ENCODE measurements at regions not wholly inside any gene's neighbourhood (a gene's known extent, or its start where the extent isn't known, plus 50 kb on each side); places are given as distances from the start of the nearest gene placed in this dataset.
A peak's percentile ranks its signal among the peaks of the same experiment; 100 is the strongest.

DNA sequence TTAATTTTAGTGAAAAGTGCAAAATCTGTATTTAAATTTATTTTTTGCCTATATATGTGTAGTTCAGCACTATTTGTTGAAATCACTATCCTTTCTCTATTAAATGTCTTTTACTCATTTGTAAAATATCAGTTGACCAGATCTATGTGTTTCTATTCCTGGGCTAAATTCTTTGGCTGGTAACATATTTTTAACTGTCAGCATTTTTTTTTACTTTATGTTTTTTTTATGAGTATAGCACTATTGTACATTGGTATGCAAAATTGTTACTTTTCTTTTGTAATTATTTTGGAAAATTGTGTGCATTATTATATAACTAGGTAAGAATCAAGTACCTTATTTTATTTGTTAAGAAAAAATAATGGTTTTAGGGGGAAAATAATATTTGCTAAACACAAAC, 582.8 kb upstream of the ADGRB3 start:
- ATAC-seq (no peak), DNase-seq (no peak)
- no peak overlapping the region for H3K4me3 Mint-ChIP-seq
- peaks cover 4% of the 10 kb centered on the region for H3K9me3 ChIP-seq (ENCODE audit: control insufficient read depth, low read length, poor library complexity, severe bottlenecking)
- H3K27ac Mint-ChIP-seq = no peak overlapping the region
- H3K36me3 Mint-ChIP-seq (ENCODE audit: low read depth) = no peaks in the 10 kb centered on the region
- H3K4me1 Mint-ChIP-seq = no peaks in the 10 kb centered on the region
- H3K27me3 Mint-ChIP-seq = no peaks in the 10 kb centered on the region

DNA sequence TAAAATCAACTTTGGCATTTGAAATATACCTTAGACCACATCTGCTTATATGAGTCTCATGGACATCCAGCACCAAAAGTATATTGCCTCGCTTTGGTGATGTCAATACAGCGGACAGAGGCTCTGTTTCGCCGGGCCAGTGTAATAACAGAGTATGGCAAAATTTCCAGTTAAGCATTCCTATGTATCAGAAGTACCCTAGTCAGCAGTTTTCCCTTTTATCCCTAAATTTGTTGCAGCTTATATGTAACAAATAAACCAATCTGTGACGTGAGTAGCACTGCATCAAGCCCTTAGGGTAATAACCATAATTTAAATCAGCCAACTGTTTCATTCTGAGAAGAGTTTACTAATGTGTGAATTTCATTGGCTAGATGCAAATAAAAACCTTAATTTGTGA, 585.5 kb upstream of the ADGRB3 start:
- no peaks in the 10 kb centered on the region for H3K9me3 ChIP-seq (ENCODE audit: control insufficient read depth, low read length, poor library complexity, severe bottlenecking)
- ATAC-seq (no peak), DNase-seq (no peak)
- Mint-ChIP-seq H3K4me1 (no peaks in the 10 kb centered on the region), H3K4me3 (no peak overlapping the region), H3K27me3 (no peaks in the 10 kb centered on the region), H3K36me3 (ENCODE audit: low read depth) (no peaks in the 10 kb centered on the region), H3K27ac (no peak overlapping the region)

DNA sequence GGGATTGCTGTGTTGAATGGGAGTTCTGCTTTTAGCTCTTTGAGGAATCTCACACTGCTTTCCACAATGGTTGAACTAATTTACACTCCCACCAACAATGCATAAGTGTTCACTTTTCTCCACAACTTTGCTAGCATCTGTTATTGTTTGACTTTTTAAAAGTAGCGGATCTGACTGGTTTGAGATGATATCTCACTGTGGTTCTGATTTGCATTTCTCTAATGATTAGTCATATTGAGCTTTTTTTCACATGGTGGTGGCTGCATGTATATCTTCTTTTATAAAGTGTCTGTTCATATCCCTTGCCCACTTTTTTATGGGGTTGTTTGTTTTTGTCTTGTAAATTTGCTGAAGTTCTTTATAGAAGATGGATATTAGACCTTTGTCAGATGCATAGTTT, 588.3 kb upstream of the ADGRB3 start:
- H3K4me1 Mint-ChIP-seq = no peaks in the 10 kb centered on the region
- no peak overlapping the region for H3K4me3 Mint-ChIP-seq
- H3K27ac Mint-ChIP-seq = no peak overlapping the region
- H3K36me3 Mint-ChIP-seq (ENCODE audit: low read depth) = no peaks in the 10 kb centered on the region
- DNase-seq (no peak), ATAC-seq (no peak)
- no peaks in the 10 kb centered on the region for H3K27me3 Mint-ChIP-seq
- no peaks in the 10 kb centered on the region for H3K9me3 ChIP-seq (ENCODE audit: control insufficient read depth, low read length, poor library complexity, severe bottlenecking)

DNA sequence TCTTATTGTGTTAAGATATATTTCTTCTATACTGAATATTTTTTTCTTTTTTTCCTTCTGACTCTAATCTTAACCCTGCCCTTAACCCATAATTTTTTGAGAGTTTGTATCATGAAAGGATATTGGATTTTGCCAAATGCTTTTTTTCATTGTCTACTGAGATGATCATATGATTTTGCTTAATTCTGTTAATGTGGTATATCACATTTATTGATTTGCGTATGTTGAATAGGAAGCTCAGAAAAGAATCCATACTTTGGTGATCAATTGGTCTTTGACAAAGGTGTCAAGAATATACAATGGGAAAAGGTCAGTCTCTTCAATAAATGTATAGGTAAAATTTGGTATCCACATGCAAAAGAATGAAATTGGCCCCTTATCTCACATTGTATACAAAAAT, 588.8 kb upstream of the ADGRB3 start:
- DNase-seq (no peak), ATAC-seq (no peak)
- H3K36me3 Mint-ChIP-seq (ENCODE audit: low read depth) = no peaks in the 10 kb centered on the region
- no peak overlapping the region for H3K4me3 Mint-ChIP-seq
- H3K27me3 Mint-ChIP-seq = no peaks in the 10 kb centered on the region
- no peaks in the 10 kb centered on the region for H3K9me3 ChIP-seq (ENCODE audit: control insufficient read depth, low read length, poor library complexity, severe bottlenecking)
- no peak overlapping the region for H3K27ac Mint-ChIP-seq
- H3K4me1 Mint-ChIP-seq = no peaks in the 10 kb centered on the region

DNA sequence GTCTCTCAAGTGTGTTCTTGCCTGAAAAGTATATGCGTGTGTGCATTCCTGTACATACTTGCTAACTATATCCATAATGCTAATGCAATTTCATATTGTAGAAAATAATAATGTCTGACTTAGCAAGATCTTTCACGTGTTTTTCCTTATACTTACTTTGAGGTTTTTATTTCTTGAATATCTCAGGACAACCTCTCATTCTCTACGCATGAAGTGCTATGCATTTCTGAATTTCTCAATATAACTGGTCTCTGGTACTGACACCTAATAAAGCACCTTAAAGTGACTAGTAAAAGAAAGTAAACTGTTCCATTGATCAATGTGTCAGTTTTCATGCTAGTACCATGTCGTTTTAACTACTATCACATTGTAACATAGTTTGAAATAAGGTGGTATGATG, 589.9 kb upstream of the ADGRB3 start:
- no peak overlapping the region for H3K4me3 Mint-ChIP-seq
- DNase-seq (no peak), ATAC-seq (no peak)
- H3K27me3 Mint-ChIP-seq = no peaks in the 10 kb centered on the region
- no peaks in the 10 kb centered on the region for H3K9me3 ChIP-seq (ENCODE audit: control insufficient read depth, low read length, poor library complexity, severe bottlenecking)
- H3K27ac Mint-ChIP-seq = no peak overlapping the region
- H3K4me1 Mint-ChIP-seq = no peaks in the 10 kb centered on the region
- H3K36me3 Mint-ChIP-seq (ENCODE audit: low read depth) = no peaks in the 10 kb centered on the region

DNA sequence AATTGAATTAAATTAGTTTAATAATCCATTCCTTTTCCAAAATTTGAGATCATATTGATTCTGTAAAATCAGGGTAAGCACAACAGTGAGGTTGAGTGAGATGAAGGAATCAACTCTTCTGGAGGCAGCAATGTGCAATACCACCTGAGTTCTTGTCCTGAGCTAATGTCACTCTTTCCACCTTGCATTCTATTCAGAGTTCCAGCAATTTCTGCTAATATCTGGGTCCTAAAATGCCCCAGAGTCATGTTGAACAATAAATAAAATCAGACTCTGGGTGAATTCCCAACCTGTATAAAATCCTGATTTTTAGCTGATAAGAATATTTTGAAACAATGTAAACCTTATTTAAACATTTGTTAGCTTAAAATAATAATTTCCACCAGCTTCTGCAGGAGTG, 590.8 kb upstream of the ADGRB3 start:
- H3K36me3 Mint-ChIP-seq (ENCODE audit: low read depth) = no peaks in the 10 kb centered on the region
- no peaks in the 10 kb centered on the region for H3K27me3 Mint-ChIP-seq
- DNase-seq (no peak), ATAC-seq (no peak)
- H3K27ac Mint-ChIP-seq = no peak overlapping the region
- no peaks in the 10 kb centered on the region for H3K9me3 ChIP-seq (ENCODE audit: control insufficient read depth, low read length, poor library complexity, severe bottlenecking)
- no peak overlapping the region for H3K4me3 Mint-ChIP-seq
- no peaks in the 10 kb centered on the region for H3K4me1 Mint-ChIP-seq

DNA sequence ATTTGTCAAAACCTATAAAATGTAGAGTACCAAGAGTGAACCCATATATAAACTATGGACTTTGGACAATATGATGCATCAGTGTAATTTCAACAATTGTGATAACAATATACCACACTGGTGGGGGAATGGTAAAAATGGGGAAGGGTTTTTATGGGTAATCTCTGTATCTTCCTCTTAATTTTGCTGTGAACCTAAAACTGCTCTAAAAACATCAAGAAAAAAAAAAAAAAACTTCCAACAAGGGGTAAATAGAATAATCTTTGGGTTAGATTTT, 592.0 kb upstream of the ADGRB3 start:
- H3K27ac Mint-ChIP-seq = no peak overlapping the region
- DNase-seq (no peak), ATAC-seq (no peak)
- no peaks in the 10 kb centered on the region for H3K9me3 ChIP-seq (ENCODE audit: control insufficient read depth, low read length, poor library complexity, severe bottlenecking)
- no peaks in the 10 kb centered on the region for H3K36me3 Mint-ChIP-seq (ENCODE audit: low read depth)
- H3K27me3 Mint-ChIP-seq = no peaks in the 10 kb centered on the region
- H3K4me1 Mint-ChIP-seq = no peaks in the 10 kb centered on the region
- no peak overlapping the region for H3K4me3 Mint-ChIP-seq

DNA sequence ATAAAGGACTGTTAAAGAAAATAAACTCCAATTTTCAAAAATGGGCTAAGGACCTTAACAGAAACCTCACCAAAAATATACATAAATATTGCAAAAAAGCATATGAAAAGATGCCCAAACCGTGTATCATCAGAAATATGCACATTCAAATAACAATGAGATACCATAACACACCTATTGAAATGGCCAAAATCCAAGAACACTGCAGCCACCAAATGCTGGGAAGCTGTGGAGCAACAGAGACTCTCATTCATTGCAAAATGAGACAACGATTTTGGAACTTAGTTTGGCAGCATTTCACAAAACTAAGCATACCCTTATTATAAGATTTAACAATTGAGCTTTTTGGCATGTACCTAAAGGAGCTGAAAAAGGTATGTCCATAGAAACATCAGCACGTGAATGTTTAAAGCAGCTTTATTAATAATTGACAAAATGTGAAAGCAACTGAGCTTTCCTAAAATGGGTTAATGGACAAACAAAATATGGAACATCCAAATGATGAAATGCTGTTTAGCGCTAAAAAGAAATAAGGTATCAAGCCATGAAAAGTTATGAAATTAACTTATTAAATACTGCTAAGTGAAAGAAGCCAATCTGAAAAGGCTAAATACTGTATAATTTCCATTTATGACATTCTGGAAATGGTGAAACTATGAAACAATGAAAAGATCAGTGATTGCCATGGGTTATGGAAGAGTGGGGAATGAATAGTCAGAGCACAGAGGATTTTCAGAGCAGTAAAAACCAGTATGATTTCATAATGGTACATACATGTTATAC, 592.6 kb upstream of the ADGRB3 start:
- H3K9me3 ChIP-seq (ENCODE audit: control insufficient read depth, low read length, poor library complexity, severe bottlenecking) = no peaks in the 10 kb centered on the region
- ATAC-seq (no peak), DNase-seq (no peak)
- H3K4me3 Mint-ChIP-seq = no peak overlapping the region
- no peaks in the 10 kb centered on the region for H3K27me3 Mint-ChIP-seq
- H3K27ac Mint-ChIP-seq = no peak overlapping the region
- no peaks in the 10 kb centered on the region for H3K4me1 Mint-ChIP-seq
- no peaks in the 10 kb centered on the region for H3K36me3 Mint-ChIP-seq (ENCODE audit: low read depth)

DNA sequence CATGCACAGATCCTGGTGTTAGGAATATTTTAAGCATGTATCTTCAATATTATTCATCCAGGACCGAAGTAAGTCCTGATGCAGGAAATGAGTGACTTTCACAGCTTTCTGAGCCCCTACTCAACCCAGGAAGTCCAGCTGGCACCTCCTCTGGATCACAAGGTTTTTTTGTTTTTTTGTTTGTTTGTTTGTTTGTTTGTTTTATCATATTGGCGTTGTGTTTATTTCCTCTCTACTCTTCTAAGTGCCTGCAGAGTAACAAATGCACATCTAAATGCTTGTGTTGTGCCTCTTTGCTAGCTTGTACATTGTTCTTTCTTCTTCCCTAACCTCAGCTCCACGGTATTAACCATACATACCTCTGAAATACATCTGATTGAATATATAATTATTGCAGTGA, 594.3 kb upstream of the ADGRB3 start:
- H3K27me3 Mint-ChIP-seq = no peaks in the 10 kb centered on the region
- no peak for DNase-seq
- no peak overlapping the region for H3K4me3 Mint-ChIP-seq
- no peak for ATAC-seq
- no peaks in the 10 kb centered on the region for H3K4me1 Mint-ChIP-seq
- no peak overlapping the region for H3K27ac Mint-ChIP-seq
- H3K36me3 Mint-ChIP-seq (ENCODE audit: low read depth) = no peaks in the 10 kb centered on the region
- no peaks in the 10 kb centered on the region for H3K9me3 ChIP-seq (ENCODE audit: control insufficient read depth, low read length, poor library complexity, severe bottlenecking)

DNA sequence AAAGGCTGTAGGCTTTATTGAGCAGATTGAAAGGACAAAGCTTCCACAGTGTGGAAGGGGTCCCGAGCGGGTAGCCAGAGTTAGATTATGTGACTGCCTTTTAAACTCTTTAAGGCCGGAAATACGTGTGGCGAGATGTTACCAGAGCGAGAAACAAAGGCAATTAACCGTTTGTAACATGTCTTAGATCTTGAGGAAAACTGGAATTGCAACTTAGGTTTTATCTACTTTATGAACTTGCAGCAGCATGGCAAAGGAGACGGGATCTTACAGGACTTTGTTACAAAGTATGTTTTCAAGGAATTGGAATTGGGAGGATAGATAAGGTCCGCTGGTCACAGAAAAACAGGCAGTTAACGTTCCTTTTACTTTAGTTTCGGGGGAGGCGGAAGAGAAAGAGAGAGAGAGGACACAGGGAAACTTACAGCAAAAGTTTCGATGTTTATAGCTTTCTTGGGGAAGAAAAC, 594.7 kb upstream of the ADGRB3 start:
- no peaks in the 10 kb centered on the region for H3K9me3 ChIP-seq (ENCODE audit: control insufficient read depth, low read length, poor library complexity, severe bottlenecking)
- ATAC-seq = no peak
- Mint-ChIP-seq H3K36me3 (ENCODE audit: low read depth) (no peaks in the 10 kb centered on the region), H3K4me3 (peak overlapping the region; percentile 4), H3K27me3 (no peaks in the 10 kb centered on the region), H3K27ac (no peak overlapping the region), H3K4me1 (no peaks in the 10 kb centered on the region)
- DNase-seq = no peak

DNA sequence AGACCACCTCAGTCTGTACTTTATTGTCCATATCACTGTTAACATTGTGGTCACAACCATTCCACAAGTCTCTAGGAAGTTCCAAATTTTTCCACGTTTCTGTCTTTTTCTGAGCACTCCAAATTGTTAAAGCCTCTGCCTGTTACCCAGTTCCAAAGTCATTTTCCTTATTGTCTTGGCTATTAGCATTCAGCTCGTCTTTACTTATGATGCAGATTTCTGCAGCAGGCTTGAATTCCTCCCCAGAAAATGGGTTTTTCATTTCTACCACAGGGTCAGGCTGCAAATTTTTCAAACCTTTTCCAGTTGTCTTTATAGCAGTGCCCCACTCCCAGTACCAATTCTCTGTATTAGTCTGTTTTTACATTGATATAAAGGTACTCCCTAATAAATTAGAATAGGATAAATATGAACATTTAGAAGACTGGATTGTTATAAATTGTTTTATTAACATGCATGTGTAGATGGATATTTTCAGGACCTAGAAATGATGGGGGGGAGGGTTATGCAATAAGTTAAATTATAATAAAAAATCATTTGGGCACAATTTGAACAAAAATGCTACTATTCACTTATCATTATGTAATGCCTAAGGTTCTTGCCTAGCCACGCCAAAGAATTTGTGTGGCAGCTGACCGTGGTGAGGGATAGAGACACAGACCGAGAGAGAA, 595.3 kb upstream of the ADGRB3 start:
- H3K4me3 Mint-ChIP-seq = no peak overlapping the region
- no peaks in the 10 kb centered on the region for H3K9me3 ChIP-seq (ENCODE audit: control insufficient read depth, low read length, poor library complexity, severe bottlenecking)
- ATAC-seq (no peak), DNase-seq (no peak)
- no peaks in the 10 kb centered on the region for H3K4me1 Mint-ChIP-seq
- no peaks in the 10 kb centered on the region for H3K27me3 Mint-ChIP-seq
- H3K36me3 Mint-ChIP-seq (ENCODE audit: low read depth) = no peaks in the 10 kb centered on the region
- no peak overlapping the region for H3K27ac Mint-ChIP-seq

DNA sequence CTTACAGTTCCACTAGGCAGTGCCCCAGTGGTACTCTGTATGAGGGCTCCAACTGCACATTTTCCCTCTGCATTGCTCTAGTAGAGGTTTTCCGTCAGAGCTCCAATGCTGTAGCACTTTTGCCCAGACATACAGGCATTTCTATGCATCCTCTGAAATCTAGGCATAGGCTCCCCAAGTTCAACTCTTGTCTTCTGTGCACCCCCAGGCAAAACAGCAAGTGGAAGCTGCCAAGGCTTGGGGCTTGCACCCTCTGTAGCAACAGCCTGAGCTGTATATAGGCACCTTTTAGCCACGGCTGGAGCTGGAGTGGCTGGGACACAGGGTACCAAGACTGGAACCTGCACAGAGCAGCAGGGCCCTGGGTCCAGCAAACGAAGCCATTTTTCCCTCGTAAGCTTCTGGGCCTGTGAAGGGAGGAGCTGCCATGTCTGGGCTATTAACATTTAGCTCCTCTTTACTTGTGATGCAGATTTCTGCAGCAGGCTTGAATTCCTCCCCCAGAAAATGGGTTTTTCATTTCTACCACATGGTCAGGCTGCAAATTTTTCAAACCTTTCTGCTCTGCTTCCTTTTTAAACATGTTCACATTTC, 596.2 kb upstream of the ADGRB3 start:
- Mint-ChIP-seq H3K27ac (no peak overlapping the region), H3K4me3 (no peak overlapping the region), H3K27me3 (no peaks in the 10 kb centered on the region), H3K36me3 (ENCODE audit: low read depth) (no peaks in the 10 kb centered on the region), H3K4me1 (no peaks in the 10 kb centered on the region)
- no peak for ATAC-seq
- no peak for DNase-seq
- H3K9me3 ChIP-seq (ENCODE audit: control insufficient read depth, low read length, poor library complexity, severe bottlenecking) = no peaks in the 10 kb centered on the region

DNA sequence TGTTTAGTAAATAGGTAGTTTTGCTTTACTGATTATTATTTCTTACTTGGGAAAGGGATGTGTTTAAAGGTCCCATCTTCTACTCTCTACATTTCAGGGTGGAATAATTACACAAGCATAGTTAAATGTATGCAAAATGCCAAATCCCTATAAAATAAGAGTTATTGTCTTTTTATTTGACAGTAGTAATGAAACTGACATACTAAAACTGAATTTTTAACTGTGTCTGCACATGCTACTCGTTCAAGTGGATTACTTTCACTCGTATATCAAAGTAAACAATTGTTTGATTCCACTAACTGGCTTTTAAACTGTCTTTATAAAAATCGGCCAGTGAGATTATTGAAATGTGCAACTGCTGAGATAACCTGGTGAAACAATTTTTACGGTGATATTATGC, 602.9 kb upstream of the ADGRB3 start:
- Mint-ChIP-seq H3K27ac (no peak overlapping the region), H3K4me1 (no peaks in the 10 kb centered on the region), H3K4me3 (no peak overlapping the region), H3K27me3 (no peaks in the 10 kb centered on the region), H3K36me3 (ENCODE audit: low read depth) (no peaks in the 10 kb centered on the region)
- ATAC-seq = no peak
- no peak for DNase-seq
- no peaks in the 10 kb centered on the region for H3K9me3 ChIP-seq (ENCODE audit: control insufficient read depth, low read length, poor library complexity, severe bottlenecking)

DNA sequence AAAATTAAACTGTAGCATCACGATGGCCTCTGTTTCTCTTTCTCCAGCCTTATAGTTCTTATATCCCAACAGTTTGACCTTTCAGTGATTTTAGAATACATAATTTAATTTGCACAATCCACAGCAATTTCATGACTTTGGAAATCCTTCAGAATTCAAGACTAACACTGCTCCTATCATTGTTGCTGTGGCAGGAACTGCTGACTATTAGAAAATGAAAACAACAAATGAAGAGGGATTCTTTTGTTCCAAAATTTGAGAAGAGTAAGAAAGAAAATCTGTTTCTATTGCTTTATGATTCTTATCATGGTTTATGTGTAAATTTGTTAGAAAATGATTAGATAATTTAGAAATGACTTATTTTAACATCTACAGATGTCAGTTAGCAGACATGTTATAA, 604.0 kb upstream of the ADGRB3 start:
- H3K36me3 Mint-ChIP-seq (ENCODE audit: low read depth) = no peaks in the 10 kb centered on the region
- no peaks in the 10 kb centered on the region for H3K4me1 Mint-ChIP-seq
- H3K9me3 ChIP-seq (ENCODE audit: control insufficient read depth, low read length, poor library complexity, severe bottlenecking) = no peaks in the 10 kb centered on the region
- no peak overlapping the region for H3K27ac Mint-ChIP-seq
- H3K4me3 Mint-ChIP-seq = no peak overlapping the region
- no peaks in the 10 kb centered on the region for H3K27me3 Mint-ChIP-seq
- DNase-seq (no peak), ATAC-seq (no peak)

Measured in T-helper 17 cell (primary cell).